ENCODE measurements at regions not wholly inside any gene's neighbourhood (a gene's known extent, or its start where the extent isn't known, plus 50 kb on each side); places are given as distances from the start of the nearest gene placed in this dataset.

- no peak overlapping the region for H3K4me3 ChIP-seq (ENCODE audit: low read depth, low read length)
- TF ChIP-seq, protein P1, sequence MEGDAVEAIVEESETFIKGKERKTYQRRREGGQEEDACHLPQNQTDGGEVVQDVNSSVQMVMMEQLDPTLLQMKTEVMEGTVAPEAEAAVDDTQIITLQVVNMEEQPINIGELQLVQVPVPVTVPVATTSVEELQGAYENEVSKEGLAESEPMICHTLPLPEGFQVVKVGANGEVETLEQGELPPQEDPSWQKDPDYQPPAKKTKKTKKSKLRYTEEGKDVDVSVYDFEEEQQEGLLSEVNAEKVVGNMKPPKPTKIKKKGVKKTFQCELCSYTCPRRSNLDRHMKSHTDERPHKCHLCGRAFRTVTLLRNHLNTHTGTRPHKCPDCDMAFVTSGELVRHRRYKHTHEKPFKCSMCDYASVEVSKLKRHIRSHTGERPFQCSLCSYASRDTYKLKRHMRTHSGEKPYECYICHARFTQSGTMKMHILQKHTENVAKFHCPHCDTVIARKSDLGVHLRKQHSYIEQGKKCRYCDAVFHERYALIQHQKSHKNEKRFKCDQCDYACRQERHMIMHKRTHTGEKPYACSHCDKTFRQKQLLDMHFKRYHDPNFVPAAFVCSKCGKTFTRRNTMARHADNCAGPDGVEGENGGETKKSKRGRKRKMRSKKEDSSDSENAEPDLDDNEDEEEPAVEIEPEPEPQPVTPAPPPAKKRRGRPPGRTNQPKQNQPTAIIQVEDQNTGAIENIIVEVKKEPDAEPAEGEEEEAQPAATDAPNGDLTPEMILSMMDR (IDR thresholded peaks at IDR 0.05; ENCODE audit: insufficient read depth, low read length, missing control alignments): no peak
- ChIA-PET CTCF (no interaction called here), POLR2A (no interaction called here)
- DNase-seq (ENCODE audit: low read depth, low spot score): no peak
Measured at GRCh38 chr2:7703543-7704144, 786.4 kb downstream of the RNF144A start.

- CTCF ChIA-PET: no interaction called here
- POLR2A ChIA-PET: no interaction called here
- no peak overlapping the region for H3K4me3 ChIP-seq (ENCODE audit: low read depth, low read length)
- TF ChIP-seq, protein P1 (IDR thresholded peaks at IDR 0.05; ENCODE audit: insufficient read depth, low read length, missing control alignments): no peak
- DNase-seq (ENCODE audit: low read depth, low spot score): no peak
Measured at GRCh38 chr2:7704296-7704865, 787.2 kb downstream of the RNF144A start.

DNA sequence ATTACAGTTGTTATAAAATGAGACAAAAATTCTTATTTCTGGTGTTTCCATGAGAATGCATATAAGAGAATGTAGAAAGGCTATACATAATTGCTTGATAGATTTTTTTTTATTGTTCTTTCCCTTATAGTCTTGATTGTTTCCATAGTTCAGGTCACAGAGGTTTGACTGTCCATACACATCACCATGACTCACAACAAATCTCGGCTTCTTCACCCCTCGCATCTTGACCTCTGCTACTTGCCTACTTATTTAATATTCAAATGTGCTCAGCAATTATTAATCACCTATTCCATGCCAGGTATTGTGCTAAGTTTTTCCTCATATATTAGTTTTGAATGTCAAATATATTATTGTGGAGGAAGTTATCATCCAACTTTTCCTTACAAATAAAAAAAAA is 789.6 kb downstream of the RNF144A start:
- POLR2A ChIA-PET: interaction anchor here (1.5 kb wide), 1 partner anchor 975 kb away, joined by 5 read pairs; the partner anchor contains the start of gene ID2
- CTCF ChIA-PET: interaction anchor here (0.6 to 1.1 kb wide), 2 partner anchors 279 to 290 kb away, joined by 3 to 4 read pairs; no protein-coding TSS in a partner anchor
- no peak overlapping the region for H3K4me3 ChIP-seq (ENCODE audit: low read depth, low read length)
- no peak for DNase-seq (ENCODE audit: low read depth, low spot score)
- TF ChIP-seq, protein P1 (IDR thresholded peaks at IDR 0.05; ENCODE audit: insufficient read depth, low read length, missing control alignments): no peak

DNA sequence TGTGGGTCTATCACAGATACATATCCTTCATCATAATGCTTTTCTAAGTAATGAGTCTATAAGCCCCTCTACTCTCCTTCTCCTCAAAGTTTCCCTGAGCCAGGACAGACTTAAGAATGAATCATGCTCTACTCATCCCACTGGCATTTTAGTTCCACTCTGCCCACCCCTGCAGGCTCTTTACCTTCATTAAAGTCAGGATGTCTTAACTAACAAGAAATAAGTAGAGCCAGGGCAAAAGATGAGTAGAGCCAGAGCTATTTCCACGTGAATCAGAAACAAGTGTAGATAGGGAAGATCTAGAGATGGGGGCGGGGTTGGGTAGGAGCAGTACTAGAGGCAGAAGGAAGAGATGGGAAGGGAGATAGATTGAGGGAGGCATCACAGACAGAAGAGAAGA is 790.5 kb downstream of the RNF144A start:
- TF ChIP-seq, protein P1 (IDR thresholded peaks at IDR 0.05; ENCODE audit: insufficient read depth, low read length, missing control alignments): no peak
- POLR2A ChIA-PET: interaction anchor here (0.6 to 1.5 kb wide), 2 partner anchors 26 to 974 kb away, joined by 3 to 5 read pairs; partner anchors contain the start of gene ID2
- CTCF ChIA-PET: interaction anchor here (0.6 to 1.1 kb wide), 4 partner anchors 10 to 291 kb away, joined by 3 to 4 read pairs (median 3); no protein-coding TSS in a partner anchor
- DNase-seq (ENCODE audit: low read depth, low spot score): no peak
- no peak overlapping the region for H3K4me3 ChIP-seq (ENCODE audit: low read depth, low read length)

- TF ChIP-seq, protein P1 (IDR thresholded peaks at IDR 0.05; ENCODE audit: insufficient read depth, low read length, missing control alignments): no peak
- no peak overlapping the region for H3K4me3 ChIP-seq (ENCODE audit: low read depth, low read length)
- DNase-seq (ENCODE audit: low read depth, low spot score): no peak
- POLR2A ChIA-PET: no interaction called here
- CTCF ChIA-PET: interaction anchor here (0.7 to 1.2 kb wide), 2 partner anchors 38 to 282 kb away, joined by 3 read pairs; no protein-coding TSS in a partner anchor
Measured at GRCh38 chr2:7709907-7710306, 792.7 kb downstream of the RNF144A start.

DNA sequence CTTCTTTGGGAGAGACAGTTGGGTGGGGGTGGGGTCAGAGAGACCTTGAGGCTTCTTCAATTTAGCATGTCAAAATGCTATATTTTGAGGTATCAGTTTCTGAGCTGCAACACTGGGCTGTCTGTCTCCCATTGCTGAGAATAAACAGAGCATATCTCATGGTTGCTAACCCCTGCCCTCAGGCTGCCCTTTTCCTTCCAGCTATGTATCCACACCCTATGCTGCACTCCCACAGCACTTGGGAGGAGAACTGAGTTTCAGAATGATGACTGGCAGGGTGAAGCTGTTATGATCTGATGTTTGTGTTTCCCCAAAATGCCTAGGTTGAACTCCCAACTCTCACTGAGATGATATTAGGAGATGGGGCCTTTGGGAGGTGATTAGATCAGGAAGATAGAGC is 794.0 kb downstream of the RNF144A start:
- TF ChIP-seq, protein P1 (IDR thresholded peaks at IDR 0.05; ENCODE audit: insufficient read depth, low read length, missing control alignments): no peak
- ChIA-PET CTCF (no interaction called here), POLR2A (no interaction called here)
- no peak for DNase-seq (ENCODE audit: low read depth, low spot score)
- H3K4me3 ChIP-seq (ENCODE audit: low read depth, low read length): no peak overlapping the region
